ENCODE measurements at regions not wholly inside any gene's neighbourhood (a gene's known extent, or its start where the extent isn't known, plus 50 kb on each side); places are given as distances from the start of the nearest gene placed in this dataset.

- DNase-seq (ENCODE audit: low read depth) = no peak
These were observed 120.1 kb upstream of the ZMIZ1 start for GRCh38 chr10:78948621-78949030.

GRCh38 chr10:78950656-78951587, 117.8 kb upstream of the ZMIZ1 start:
- no peak for DNase-seq (ENCODE audit: low read depth)

GRCh38 chr10:78952030-78952429, 116.7 kb upstream of the ZMIZ1 start:
- no peak for DNase-seq (ENCODE audit: low read depth)

GRCh38 chr10:78952686-78953085, 116.1 kb upstream of the ZMIZ1 start:
- DNase-seq (ENCODE audit: low read depth) = no peak

GRCh38 chr10:78953113-78953798, 115.5 kb upstream of the ZMIZ1 start:
- DNase-seq (ENCODE audit: low read depth) = no peak

- DNase-seq (ENCODE audit: low read depth) = no peak
These were observed 114.9 kb upstream of the ZMIZ1 start for GRCh38 chr10:78953799-78954297.

- no peak for DNase-seq (ENCODE audit: low read depth)
These were observed 114.1 kb upstream of the ZMIZ1 start for GRCh38 chr10:78954689-78955088.

GRCh38 chr10:78955206-78955605, 113.6 kb upstream of the ZMIZ1 start:
- no peak for DNase-seq (ENCODE audit: low read depth)

GRCh38 chr10:78956391-78956790, 112.4 kb upstream of the ZMIZ1 start:
- DNase-seq (ENCODE audit: low read depth) = no peak

- no peak for DNase-seq (ENCODE audit: low read depth)
These were observed 111.2 kb upstream of the ZMIZ1 start for GRCh38 chr10:78957471-78958039.

GRCh38 chr10:78959217-78959923, 109.4 kb upstream of the ZMIZ1 start:
- DNase-seq (ENCODE audit: low read depth) = no peak

GRCh38 chr10:78959924-78960285, 108.9 kb upstream of the ZMIZ1 start:
- no peak for DNase-seq (ENCODE audit: low read depth)

- no peak for DNase-seq (ENCODE audit: low read depth)
These were observed 108.4 kb upstream of the ZMIZ1 start for GRCh38 chr10:78960316-78960800.

- no peak for DNase-seq (ENCODE audit: low read depth)
These were observed 107.0 kb upstream of the ZMIZ1 start for GRCh38 chr10:78961760-78962159.

- DNase-seq (ENCODE audit: low read depth) = no peak
These were observed 105.4 kb upstream of the ZMIZ1 start for GRCh38 chr10:78963074-78964034.

- DNase-seq (ENCODE audit: low read depth) = no peak
These were observed 104.4 kb upstream of the ZMIZ1 start for GRCh38 chr10:78964274-78964951.

GRCh38 chr10:78964952-78965633, 103.7 kb upstream of the ZMIZ1 start:
- no peak for DNase-seq (ENCODE audit: low read depth)

- DNase-seq (ENCODE audit: low read depth) = no peak
These were observed 102.5 kb upstream of the ZMIZ1 start for GRCh38 chr10:78966182-78966787.

- DNase-seq (ENCODE audit: low read depth) = no peak
These were observed 101.8 kb upstream of the ZMIZ1 start for GRCh38 chr10:78966844-78967488.

All from stimulated activated CD8-positive, alpha-beta memory T cell treated with anti-CD3 and anti-CD28 coated beads, Interleukin-12 subunit alpha, Interleukin-12 subunit beta, amount 100 ng/mL, for 4 hours (primary cell).